ENCODE measurements at regions not wholly inside any gene's neighbourhood (a gene's known extent, or its start where the extent isn't known, plus 50 kb on each side); places are given as distances from the start of the nearest gene placed in this dataset.

DNA sequence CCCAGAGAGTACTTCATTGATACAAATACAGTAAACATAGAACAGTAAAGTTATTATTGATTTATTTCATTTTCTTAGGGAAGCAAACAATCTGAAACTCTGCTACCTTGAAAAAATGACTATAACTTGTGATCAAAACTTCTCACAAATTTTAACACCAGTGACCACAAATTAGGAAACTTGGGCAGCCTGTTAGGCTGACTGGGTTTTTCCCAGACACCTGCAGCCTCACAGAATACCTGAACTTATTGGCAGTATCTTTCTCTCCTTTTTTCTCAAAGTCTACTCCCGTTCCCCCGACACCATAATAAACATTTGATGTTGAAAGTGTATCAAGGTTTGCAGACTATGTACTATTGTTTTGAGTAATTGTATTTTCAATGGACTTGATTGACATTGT is 360.5 kb downstream of the LMO7 start:
- H3K4me3 Mint-ChIP-seq, result no peak overlapping the region
- no peak for ATAC-seq (ENCODE audit: low read depth in 2 of 2)

DNA sequence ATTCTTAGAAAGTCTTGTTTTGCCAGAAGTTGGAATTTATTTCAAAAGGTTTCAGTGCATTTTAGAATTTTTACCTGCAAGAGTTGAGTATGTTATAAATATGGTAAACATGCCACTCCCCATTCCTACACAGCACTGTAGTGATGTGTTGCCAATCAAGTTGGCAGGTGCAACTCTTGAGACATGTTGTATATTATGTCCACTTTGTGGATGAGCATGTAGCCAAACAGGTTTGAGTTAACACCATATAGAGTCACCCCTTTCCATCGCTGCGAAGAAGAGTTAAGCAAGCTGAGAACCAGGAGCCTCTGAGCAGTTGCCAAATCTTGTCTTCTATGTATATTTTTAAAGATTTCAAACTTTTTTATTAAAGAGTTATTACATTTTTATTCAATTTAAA is 359.8 kb downstream of the LMO7 start:
- Mint-ChIP-seq H3K27ac (no peak overlapping the region), H3K4me1 (no peaks in the 10 kb centered on the region), H3K9me3 (peaks cover 0 to 3% (median 0%) of the 10 kb centered on the region in 7 donors), H3K4me3 (no peak overlapping the region), H3K27me3 (peaks cover 9% of the 10 kb centered on the region), H3K36me3 (no peaks in the 10 kb centered on the region)
- ATAC-seq (ENCODE audit: low read depth in 2 of 2), result no peak
- no peak overlapping the region for H3K27ac ChIP-seq (ENCODE audit: insufficient read depth, low read length, poor library complexity, severe bottlenecking)
- DNase-seq, result no peak
- H3K9me3 ChIP-seq (ENCODE audit: control insufficient read depth in 2 of 2, low read length in 2 of 2), result no peaks in the 10 kb centered on the region
- H3K36me3 ChIP-seq (ENCODE audit: control insufficient read depth, insufficient read depth, low read length), result no peaks in the 10 kb centered on the region
- no peaks in the 10 kb centered on the region for H3K4me1 ChIP-seq (ENCODE audit: control insufficient read depth, insufficient read depth, low read length, poor library complexity, severe bottlenecking)
- no peaks in the 10 kb centered on the region for H3K27me3 ChIP-seq (ENCODE audit: control insufficient read depth, insufficient read depth, low read length)
- H3K4me3 ChIP-seq (ENCODE audit: low read depth, low read length), result no peak overlapping the region

More for the DNA sequence above, 360.5 kb downstream of the LMO7 start:
- Mint-ChIP-seq H3K27ac (no peak overlapping the region), H3K4me1 (no peaks in the 10 kb centered on the region), H3K9me3 (peaks cover 0 to 3% (median 0%) of the 10 kb centered on the region in 7 donors), H3K36me3 (no peaks in the 10 kb centered on the region), H3K27me3 (peaks cover 9% of the 10 kb centered on the region)
- Histone ChIP-seq H3K4me1 (ENCODE audit: control insufficient read depth, insufficient read depth, low read length, poor library complexity, severe bottlenecking) (no peaks in the 10 kb centered on the region), H3K36me3 (ENCODE audit: control insufficient read depth, insufficient read depth, low read length) (no peaks in the 10 kb centered on the region), H3K27ac (ENCODE audit: insufficient read depth, low read length, poor library complexity, severe bottlenecking) (no peak overlapping the region), H3K4me3 (ENCODE audit: low read depth, low read length) (no peak overlapping the region), H3K9me3 (ENCODE audit: control insufficient read depth in 2 of 2, low read length in 2 of 2) (no peaks in the 10 kb centered on the region), H3K27me3 (ENCODE audit: control insufficient read depth, insufficient read depth, low read length) (no peaks in the 10 kb centered on the region)
- DNase-seq, result no peak

DNA sequence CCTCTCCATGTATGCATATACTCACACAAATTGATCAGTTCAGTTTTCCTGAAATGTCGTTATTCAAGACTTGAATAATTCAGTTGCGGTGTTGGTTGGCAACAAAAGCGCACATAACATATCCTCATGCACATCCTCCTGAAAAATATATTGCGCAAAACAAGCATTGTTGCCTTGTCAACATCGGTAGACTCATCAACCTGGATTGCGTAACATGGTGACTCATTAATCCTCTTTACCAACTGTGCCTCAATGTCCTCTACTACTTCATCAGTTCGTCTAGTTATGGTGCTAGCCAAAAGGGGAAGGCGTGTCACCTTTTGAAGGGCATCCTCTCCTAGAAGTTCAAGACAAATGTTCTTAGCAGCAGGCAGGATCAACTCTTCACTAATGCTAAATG is 357.7 kb downstream of the LMO7 start:
- Mint-ChIP-seq H3K4me1 (no peaks in the 10 kb centered on the region), H3K27ac (no peak overlapping the region), H3K36me3 (no peaks in the 10 kb centered on the region), H3K4me3 (no peak overlapping the region), H3K9me3 (peaks cover 0 to 3% (median 0%) of the 10 kb centered on the region in 7 donors), H3K27me3 (peaks cover 4% of the 10 kb centered on the region)
- Histone ChIP-seq H3K27ac (ENCODE audit: insufficient read depth, low read length, poor library complexity, severe bottlenecking) (no peak overlapping the region), H3K36me3 (ENCODE audit: control insufficient read depth, insufficient read depth, low read length) (no peaks in the 10 kb centered on the region), H3K4me3 (ENCODE audit: low read depth, low read length) (no peak overlapping the region), H3K9me3 (ENCODE audit: control insufficient read depth in 2 of 2, low read length in 2 of 2) (no peaks in the 10 kb centered on the region), H3K27me3 (ENCODE audit: control insufficient read depth, insufficient read depth, low read length) (no peaks in the 10 kb centered on the region), H3K4me1 (ENCODE audit: control insufficient read depth, insufficient read depth, low read length, poor library complexity, severe bottlenecking) (no peaks in the 10 kb centered on the region)
- DNase-seq (no peak), ATAC-seq (ENCODE audit: low read depth in 2 of 2) (no peak)

DNA sequence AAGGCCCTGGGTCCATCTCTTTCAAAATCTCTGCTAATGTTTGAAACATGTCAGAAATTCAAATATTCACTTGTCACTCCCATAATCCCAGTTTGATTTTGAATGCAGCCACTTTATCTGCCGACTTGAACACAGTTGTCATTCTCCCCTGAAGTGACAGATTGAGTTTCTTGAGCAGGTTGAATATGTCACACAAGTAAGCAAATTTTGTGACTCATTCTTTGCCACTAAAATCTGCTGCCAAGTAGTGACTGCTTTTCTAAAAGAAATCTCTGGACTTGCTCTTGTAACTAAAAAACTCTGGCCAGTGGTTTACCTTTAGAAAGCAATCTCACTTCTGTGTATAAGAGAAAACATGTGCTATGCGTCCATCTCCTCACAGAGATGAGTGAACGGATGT is 357.1 kb downstream of the LMO7 start:
- no peak for ATAC-seq (ENCODE audit: low read depth in 2 of 2)
- no peaks in the 10 kb centered on the region for H3K9me3 ChIP-seq (ENCODE audit: control insufficient read depth in 2 of 2, low read length in 2 of 2)
- no peak for DNase-seq
- no peak overlapping the region for H3K4me3 ChIP-seq (ENCODE audit: low read depth, low read length)
- no peaks in the 10 kb centered on the region for H3K36me3 Mint-ChIP-seq
- no peak overlapping the region for H3K27ac Mint-ChIP-seq
- H3K27ac ChIP-seq (ENCODE audit: insufficient read depth, low read length, poor library complexity, severe bottlenecking), result no peak overlapping the region
- no peaks in the 10 kb centered on the region for H3K4me1 Mint-ChIP-seq
- no peaks in the 10 kb centered on the region for H3K36me3 ChIP-seq (ENCODE audit: control insufficient read depth, insufficient read depth, low read length)
- no peaks in the 10 kb centered on the region for H3K27me3 ChIP-seq (ENCODE audit: control insufficient read depth, insufficient read depth, low read length)
- H3K4me1 ChIP-seq (ENCODE audit: control insufficient read depth, insufficient read depth, low read length, poor library complexity, severe bottlenecking), result no peaks in the 10 kb centered on the region
- peaks cover 0 to 3% (median 0%) of the 10 kb centered on the region in 7 donors for H3K9me3 Mint-ChIP-seq
- H3K27me3 Mint-ChIP-seq, result peaks cover 2% of the 10 kb centered on the region
- H3K4me3 Mint-ChIP-seq, result no peak overlapping the region

DNA sequence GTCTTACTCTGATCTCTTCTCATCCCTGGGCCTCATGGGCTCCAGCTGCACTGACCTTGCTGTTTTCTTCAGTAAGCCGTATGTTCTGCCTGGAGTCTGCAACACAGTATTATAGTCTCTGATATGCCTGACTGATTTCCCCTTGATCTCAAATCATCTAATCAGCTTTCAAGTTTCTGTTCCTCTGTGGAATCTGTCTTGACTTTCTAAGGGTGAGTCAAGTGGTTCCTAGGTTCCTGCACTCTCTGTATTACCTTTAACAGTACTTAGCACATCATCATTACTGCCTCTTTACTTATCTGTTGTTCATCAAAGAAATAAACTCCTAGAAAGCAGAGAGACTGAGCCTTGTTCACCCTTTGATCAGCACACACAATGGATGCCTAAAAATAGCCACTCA is 350.7 kb downstream of the LMO7 start:
- no peaks in the 10 kb centered on the region for H3K9me3 ChIP-seq (ENCODE audit: control insufficient read depth in 2 of 2, low read length in 2 of 2)
- DNase-seq, result no peak
- no peaks in the 10 kb centered on the region for H3K36me3 Mint-ChIP-seq
- no peaks in the 10 kb centered on the region for H3K4me1 ChIP-seq (ENCODE audit: control insufficient read depth, insufficient read depth, low read length, poor library complexity, severe bottlenecking)
- no peak overlapping the region for H3K27ac ChIP-seq (ENCODE audit: insufficient read depth, low read length, poor library complexity, severe bottlenecking)
- H3K27me3 ChIP-seq (ENCODE audit: control insufficient read depth, insufficient read depth, low read length), result no peaks in the 10 kb centered on the region
- no peak overlapping the region for H3K4me3 Mint-ChIP-seq
- no peak overlapping the region for H3K4me3 ChIP-seq (ENCODE audit: low read depth, low read length)
- H3K4me1 Mint-ChIP-seq, result no peaks in the 10 kb centered on the region
- peaks cover 0 to 2% (median 0%) of the 10 kb centered on the region in 7 donors for H3K9me3 Mint-ChIP-seq
- ATAC-seq (ENCODE audit: low read depth in 2 of 2), result no peak
- H3K27ac Mint-ChIP-seq, result no peak overlapping the region
- no peaks in the 10 kb centered on the region for H3K36me3 ChIP-seq (ENCODE audit: control insufficient read depth, insufficient read depth, low read length)
- H3K27me3 Mint-ChIP-seq, result no peaks in the 10 kb centered on the region

DNA sequence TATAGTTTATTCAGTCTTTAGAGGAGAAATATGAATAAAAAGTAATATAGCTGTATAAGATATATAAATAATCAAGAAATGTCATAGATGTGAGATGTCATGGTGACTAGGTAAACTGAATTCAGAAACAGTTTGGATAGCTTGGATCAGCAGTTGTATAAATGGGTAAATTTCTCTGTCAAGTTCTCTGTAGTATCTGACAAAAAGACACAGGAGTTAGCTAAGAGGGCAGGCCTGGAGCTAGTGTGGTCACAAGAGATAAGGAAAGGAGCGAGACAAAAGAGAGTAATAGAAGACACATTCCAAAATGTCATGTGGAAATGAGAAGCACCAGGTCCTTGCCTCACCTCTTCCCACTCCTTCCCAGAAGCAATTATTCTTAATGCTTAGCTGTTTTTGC is 349.0 kb downstream of the LMO7 start:
- no peak overlapping the region for H3K27ac Mint-ChIP-seq
- no peak overlapping the region for H3K27ac ChIP-seq (ENCODE audit: insufficient read depth, low read length, poor library complexity, severe bottlenecking)
- H3K36me3 Mint-ChIP-seq, result no peaks in the 10 kb centered on the region
- no peaks in the 10 kb centered on the region for H3K27me3 ChIP-seq (ENCODE audit: control insufficient read depth, insufficient read depth, low read length)
- H3K9me3 ChIP-seq (ENCODE audit: control insufficient read depth in 2 of 2, low read length in 2 of 2), result no peaks in the 10 kb centered on the region
- no peaks in the 10 kb centered on the region for H3K27me3 Mint-ChIP-seq
- H3K4me3 Mint-ChIP-seq, result no peak overlapping the region
- peaks cover 0 to 2% (median 0%) of the 10 kb centered on the region in 7 donors for H3K9me3 Mint-ChIP-seq
- H3K4me3 ChIP-seq (ENCODE audit: low read depth, low read length), result no peak overlapping the region
- H3K4me1 ChIP-seq (ENCODE audit: control insufficient read depth, insufficient read depth, low read length, poor library complexity, severe bottlenecking), result no peaks in the 10 kb centered on the region
- no peaks in the 10 kb centered on the region for H3K4me1 Mint-ChIP-seq
- ATAC-seq (ENCODE audit: low read depth in 2 of 2) (no peak), DNase-seq (no peak)
- H3K36me3 ChIP-seq (ENCODE audit: control insufficient read depth, insufficient read depth, low read length), result no peaks in the 10 kb centered on the region

DNA sequence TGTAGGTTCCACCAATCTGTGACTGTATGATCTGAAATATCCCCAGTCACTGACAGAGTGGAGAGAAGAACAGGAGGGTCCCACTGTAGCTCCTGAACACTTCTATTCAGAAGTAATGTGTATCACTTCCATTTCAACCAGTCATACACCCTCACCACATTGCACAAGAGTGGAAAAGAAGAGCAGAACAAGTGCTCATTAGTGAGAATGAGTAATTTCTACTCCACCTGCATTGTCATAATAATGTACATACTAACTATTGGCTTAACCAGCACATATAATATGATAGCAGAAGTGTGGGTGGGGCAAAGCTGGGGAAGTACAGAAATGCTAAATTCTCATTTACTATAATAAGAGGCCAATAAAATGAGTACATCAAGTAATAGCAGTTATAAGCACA is 342.7 kb downstream of the LMO7 start:
- H3K4me3 ChIP-seq (ENCODE audit: low read depth, low read length), result no peak overlapping the region
- no peaks in the 10 kb centered on the region for H3K4me1 ChIP-seq (ENCODE audit: control insufficient read depth, insufficient read depth, low read length, poor library complexity, severe bottlenecking)
- H3K9me3 ChIP-seq (ENCODE audit: control insufficient read depth in 2 of 2, low read length in 2 of 2), result no peaks in the 10 kb centered on the region
- Mint-ChIP-seq H3K36me3 (no peaks in the 10 kb centered on the region), H3K27ac (no peak overlapping the region), H3K27me3 (no peaks in the 10 kb centered on the region), H3K9me3 (peaks cover 0 to 1% (median 0%) of the 10 kb centered on the region in 7 donors), H3K4me3 (no peak overlapping the region), H3K4me1 (no peaks in the 10 kb centered on the region)
- ATAC-seq (ENCODE audit: low read depth in 2 of 2) (no peak), DNase-seq (no peak)
- H3K27me3 ChIP-seq (ENCODE audit: control insufficient read depth, insufficient read depth, low read length), result no peaks in the 10 kb centered on the region
- H3K36me3 ChIP-seq (ENCODE audit: control insufficient read depth, insufficient read depth, low read length), result no peaks in the 10 kb centered on the region
- H3K27ac ChIP-seq (ENCODE audit: insufficient read depth, low read length, poor library complexity, severe bottlenecking), result no peak overlapping the region

DNA sequence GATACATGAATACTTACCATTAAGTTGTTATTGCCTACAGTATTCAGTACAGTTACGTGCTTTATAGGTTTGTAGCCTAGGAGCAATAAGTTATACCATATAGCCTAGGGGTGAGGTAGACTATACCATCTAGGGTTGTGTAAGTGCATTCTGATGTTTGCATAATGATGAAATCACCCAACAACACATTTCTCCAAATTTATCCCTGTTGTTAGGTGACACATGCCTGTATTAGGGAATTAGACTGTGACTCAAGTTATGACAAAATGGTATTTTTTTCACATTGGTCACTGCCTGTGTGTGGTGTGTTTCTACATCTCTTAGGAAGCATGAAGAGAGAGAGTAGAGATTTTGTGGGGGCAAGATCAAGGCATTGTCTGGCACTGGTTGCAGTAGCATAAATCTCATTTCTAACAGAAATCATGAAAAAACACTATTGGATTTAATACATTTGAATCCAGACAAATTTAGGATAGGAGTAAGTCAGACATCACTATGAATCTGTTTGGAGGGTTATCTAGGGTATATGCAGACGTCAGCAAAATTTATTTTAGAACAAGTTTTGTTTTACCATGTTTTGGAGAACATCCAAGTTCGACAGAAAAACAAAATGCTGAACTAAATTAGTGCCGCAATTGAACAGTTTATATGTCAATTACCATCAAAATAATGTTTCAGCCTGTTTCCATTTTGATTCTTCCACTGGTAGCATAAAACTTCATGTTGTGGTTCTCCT is 332.1 kb downstream of the LMO7 start:
- no peaks in the 10 kb centered on the region for H3K27me3 ChIP-seq (ENCODE audit: control insufficient read depth, insufficient read depth, low read length)
- H3K4me3 ChIP-seq (ENCODE audit: low read depth, low read length), result no peak overlapping the region
- Mint-ChIP-seq H3K27ac (no peak overlapping the region), H3K36me3 (no peaks in the 10 kb centered on the region), H3K9me3 (no peaks in the 10 kb centered on the region), H3K27me3 (no peaks in the 10 kb centered on the region), H3K4me3 (no peak overlapping the region), H3K4me1 (no peaks in the 10 kb centered on the region)
- H3K9me3 ChIP-seq (ENCODE audit: control insufficient read depth in 2 of 2, low read length in 2 of 2), result no peaks in the 10 kb centered on the region
- ATAC-seq (ENCODE audit: low read depth in 2 of 2), result no peak
- H3K4me1 ChIP-seq (ENCODE audit: control insufficient read depth, insufficient read depth, low read length, poor library complexity, severe bottlenecking), result no peaks in the 10 kb centered on the region
- no peak for DNase-seq
- H3K27ac ChIP-seq (ENCODE audit: insufficient read depth, low read length, poor library complexity, severe bottlenecking), result no peak overlapping the region
- H3K36me3 ChIP-seq (ENCODE audit: control insufficient read depth, insufficient read depth, low read length), result no peaks in the 10 kb centered on the region
